ENCODE measurements at regions not wholly inside any gene's neighbourhood (a gene's known extent, or its start where the extent isn't known, plus 50 kb on each side); places are given as distances from the start of the nearest gene placed in this dataset.

DNA sequence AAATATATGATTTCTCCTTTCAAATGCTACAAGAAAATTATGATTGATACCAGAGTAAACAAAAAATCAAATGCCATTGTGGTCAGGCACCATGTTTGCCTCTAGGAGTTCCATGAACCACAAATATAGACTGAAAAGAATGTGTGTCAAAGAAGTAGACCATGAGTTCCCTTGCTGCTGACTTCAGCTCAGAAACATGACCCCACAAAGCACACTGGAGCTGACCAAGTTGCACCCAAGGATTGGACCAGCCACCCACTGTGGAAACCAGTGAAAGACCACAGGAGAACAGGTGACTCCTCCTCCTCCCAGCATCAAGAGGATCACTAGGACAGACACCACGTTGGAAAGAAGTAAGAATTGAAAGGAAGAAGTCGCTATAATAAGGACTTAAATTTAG is 90.8 kb upstream of the TENT5A start:
- intact Hi-C loops (cut with DNase I), result no loop called here
- no peak for DNase-seq

DNA sequence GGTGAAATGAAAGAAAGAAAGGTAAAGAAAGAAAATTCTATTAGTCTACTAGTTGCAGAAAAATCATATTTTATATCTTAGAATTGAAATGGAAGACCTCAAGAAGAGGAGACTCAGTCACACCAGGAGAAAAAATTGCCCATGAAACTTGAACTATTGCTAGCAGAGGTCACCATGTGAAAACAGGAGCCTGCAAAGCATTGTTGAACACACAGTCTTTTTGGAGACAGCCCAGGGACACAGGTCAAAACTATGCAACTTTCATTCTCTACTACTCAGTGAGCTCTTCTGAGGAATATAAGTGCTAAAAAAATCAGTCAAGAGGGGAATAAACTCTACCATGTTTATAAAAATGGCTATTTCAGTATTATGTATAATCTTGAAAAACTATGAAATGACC is 89.8 kb upstream of the TENT5A start:
- intact Hi-C loops (cut with DNase I), result no loop called here
- DNase-seq, result no peak

DNA sequence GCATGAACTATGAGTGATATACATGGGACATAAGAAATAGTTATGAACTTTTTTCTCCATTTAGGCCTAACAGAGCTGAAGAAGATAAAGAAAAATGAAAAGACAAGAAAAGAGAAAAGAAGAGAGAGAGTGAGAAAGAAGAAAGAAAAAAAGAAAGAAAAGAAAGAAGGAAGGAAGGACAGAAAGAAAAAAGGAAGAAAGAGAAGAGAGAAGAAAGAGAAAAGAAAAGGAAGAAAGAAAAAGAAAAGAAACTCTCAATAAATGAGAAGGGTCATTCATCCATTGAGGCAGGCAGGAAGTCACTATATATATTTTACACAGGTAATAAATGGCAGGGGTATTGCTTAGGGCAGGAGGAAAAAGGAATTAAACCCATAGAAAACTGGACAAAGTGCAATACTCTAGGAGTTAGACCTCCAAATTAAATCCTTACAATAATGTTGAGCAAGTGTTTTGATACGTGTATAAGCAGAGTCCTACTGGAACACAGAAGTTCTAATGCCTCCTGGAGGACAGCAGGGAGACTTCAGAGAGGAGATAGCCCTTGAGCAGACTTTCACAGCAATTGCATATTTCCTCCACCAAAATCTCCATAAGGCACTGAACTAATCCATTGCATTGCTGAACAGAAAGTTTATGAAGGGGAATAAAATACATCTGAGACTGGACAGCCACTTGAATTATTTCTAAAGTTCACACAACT is 86.4 kb upstream of the TENT5A start:
- intact Hi-C loops (cut with DNase I), result no loop called here
- no peak for DNase-seq

DNA sequence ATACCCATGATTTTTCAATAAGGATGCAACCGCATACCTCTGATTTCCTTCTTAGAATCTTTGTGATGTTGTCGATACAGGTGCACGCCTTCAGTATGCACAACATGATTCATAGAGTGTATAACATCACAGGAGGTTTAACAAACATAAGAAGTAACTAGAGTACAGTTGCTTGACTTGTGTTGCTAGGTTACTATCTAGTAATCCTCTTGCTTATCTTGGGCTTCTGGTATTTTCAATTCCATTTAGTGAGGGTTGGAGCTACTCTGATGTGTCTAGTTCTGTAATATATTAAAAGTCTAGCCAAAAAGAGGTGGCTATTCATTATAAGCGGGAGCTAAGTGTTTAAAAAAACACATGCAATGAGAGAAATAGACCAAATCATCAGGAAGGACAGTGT is 85.5 kb upstream of the TENT5A start:
- intact Hi-C loops (cut with DNase I), result no loop called here
- no peak for DNase-seq

DNA sequence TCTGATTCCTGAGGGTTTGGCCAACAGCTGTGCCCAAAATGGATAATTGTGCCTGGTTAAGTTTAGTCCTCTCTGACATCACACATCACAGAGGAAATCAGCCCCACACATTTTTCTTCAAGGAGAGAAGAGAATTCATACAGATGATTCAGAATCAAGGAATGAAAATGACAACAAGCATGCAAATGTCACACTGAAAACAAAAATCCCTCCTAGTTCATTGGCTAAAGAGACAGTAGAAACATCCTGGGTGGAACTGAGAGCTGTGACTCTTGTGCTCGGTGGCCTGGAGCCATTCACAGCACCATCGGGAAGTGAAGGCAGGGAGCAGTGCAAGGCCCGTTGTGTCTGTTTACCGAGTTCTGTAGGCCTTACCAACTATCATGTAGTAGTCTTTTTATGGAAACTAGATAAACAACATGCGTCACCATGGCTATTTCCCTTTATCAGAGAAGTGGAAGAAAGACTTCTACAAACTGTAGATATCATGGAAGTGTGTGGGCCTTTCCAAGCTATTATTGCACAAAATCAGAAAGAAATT is 81.7 kb upstream of the TENT5A start:
- intact Hi-C loops (cut with DNase I), result no loop called here
- DNase-seq, result no peak

DNA sequence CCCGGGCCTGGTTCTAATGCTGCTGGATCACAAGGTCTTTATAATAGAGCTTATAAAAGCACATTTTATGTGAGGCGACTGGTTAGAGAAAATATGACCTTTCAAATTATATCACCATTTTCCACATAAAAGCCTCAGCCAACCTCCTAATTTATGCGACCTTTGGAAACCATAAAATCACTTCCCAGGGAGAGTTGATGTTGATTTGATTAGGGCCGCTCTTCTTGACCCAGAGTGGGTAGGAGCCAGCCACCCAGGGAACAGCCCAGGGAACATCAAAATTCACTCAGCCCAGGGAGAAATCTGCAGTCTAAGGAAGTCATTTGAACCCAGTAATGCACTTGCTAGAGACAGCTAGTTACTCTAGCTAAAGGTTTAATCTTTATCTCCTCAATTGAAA is 79.8 kb upstream of the TENT5A start:
- intact Hi-C loops (cut with DNase I), result no loop called here
- DNase-seq, result no peak

DNA sequence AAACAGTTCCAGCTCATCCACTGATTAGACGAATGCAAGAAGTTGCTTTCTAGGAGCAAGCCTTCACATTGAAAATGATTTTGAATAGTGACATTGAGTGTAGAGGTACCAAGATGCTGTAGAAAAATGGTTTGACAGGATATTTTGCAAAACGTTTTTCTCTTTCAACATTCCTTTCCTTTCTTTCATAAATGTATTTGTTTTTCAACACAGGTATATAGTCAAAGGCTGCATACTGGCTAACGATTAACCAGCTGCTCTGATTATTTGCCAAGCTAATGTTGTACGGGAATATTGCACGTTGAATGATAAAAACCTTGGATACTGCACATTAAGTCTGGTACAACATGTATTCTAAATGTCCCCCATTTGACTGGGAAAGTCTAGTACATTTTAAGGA is 78.8 kb upstream of the TENT5A start:
- intact Hi-C loops (cut with DNase I), result no loop called here
- no peak for DNase-seq

DNA sequence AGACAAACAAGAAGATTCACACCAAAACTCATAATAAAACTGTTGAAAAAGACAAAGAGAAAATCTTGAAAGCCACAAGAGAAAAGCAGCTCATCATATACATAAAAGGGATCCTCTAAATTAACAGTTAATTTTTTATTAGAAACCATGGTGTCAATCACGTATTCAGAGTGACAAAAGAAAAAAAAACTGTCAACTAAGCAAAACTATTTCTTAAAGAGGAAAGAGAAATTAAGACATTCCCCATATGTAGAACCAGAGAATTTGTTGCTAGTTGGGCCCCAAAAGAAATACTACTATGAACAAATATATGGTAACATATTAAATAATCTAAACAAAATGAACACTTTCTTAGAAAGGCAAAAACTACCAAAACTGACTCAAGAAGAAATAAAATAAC is 74.3 kb upstream of the TENT5A start:
- intact Hi-C loops (cut with DNase I), result no loop called here
- no peak for DNase-seq

DNA sequence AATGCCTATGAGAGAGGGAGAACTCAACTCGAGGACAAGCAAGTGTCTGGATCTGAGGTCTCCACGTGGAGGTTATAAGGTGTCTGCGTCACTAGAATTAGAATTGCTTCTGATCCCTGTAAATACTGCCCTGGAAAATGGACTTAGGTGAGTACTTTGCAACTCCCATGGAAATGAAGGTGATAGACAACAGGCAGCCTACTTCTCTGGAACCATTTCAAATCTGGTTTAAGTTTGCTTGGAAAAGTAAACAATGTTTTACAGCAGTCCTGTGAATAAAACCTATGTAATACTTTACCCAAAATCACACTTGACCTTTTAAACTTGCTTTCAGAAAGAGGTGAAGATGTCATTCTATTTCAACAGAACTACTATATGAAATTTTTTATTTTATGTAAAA is 70.1 kb upstream of the TENT5A start:
- intact Hi-C loops (cut with DNase I), result no loop called here
- DNase-seq, result no peak

DNA sequence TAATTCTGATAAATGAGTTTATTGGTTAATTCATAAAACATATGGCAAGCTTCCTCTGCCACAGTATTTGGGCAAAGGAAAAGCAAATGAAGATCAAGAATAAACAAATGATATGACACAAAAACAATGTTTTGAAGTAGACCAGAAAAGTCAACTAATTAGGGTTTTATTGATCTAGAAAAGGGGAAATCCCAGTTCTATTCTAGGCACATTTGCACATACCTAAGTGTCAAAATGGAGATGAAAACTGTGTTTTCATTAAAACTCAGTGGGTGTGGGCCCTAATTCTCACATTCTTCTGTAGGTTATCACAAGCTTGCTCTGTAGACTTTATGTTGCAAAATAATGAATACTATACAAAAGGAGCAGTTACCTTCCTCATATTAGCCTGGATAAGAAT is 69.0 kb upstream of the TENT5A start:
- intact Hi-C loops (cut with DNase I), result no loop called here
- DNase-seq, result no peak

DNA sequence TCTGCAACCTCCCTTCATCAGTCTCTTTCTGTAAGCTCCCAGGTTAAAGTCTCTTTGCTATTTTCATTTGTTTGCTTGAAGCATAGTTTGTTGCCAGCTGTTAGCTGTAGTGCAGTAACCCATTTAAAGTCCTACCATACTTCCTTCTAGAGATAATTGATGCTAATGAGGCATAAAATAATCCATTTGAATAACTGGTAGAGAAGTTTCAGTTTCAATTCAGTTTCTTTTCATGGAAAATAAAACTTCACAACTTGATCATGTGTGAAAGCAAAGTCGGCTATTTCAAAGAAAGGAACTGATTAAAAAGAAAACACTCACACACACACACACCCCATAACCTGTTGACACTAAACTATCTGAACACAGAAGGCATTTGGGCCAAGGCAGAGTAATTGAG is 68.5 kb upstream of the TENT5A start:
- no peak for DNase-seq
- intact Hi-C loops (cut with DNase I), result no loop called here

DNA sequence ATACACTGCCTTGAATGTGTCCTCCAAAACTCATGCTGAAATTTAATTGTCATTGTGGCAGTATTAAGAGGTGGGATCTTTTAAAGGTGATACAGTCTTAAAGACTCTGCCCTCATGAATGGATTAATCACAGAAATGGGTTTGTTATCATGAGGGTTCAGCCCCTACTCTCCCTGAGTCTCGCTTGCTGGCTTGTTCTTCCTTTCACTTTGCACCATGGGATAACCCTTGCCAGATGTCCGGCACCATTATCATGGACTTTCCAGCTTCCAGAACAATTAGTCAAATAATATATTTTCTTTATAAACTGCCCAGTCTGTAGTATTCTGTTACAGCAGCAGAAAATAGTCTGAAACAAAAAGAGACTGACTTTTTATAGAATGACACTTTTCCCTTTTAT is 67.9 kb upstream of the TENT5A start:
- no peak for DNase-seq
- intact Hi-C loops (cut with DNase I), result no loop called here

DNA sequence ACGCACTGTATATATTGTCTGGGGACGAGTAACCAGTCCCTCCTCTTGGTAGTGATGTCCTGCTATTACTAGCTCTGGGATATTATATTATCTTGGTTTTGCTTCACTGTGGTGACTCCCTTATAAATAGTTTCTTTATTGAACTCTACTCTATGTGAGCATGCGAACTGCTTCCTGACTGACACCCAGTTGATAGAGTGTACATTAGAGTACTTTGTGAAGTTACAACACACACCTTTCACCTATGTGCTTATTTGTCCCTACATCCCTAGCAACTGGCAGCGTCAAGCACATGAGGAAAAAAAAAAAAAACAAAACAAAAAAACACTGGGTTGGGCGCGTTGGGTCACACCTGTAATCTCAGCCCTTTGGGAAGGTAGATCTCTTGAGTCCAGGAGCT is 67.3 kb upstream of the TENT5A start:
- intact Hi-C loops (cut with DNase I), result no loop called here
- DNase-seq, result no peak

DNA sequence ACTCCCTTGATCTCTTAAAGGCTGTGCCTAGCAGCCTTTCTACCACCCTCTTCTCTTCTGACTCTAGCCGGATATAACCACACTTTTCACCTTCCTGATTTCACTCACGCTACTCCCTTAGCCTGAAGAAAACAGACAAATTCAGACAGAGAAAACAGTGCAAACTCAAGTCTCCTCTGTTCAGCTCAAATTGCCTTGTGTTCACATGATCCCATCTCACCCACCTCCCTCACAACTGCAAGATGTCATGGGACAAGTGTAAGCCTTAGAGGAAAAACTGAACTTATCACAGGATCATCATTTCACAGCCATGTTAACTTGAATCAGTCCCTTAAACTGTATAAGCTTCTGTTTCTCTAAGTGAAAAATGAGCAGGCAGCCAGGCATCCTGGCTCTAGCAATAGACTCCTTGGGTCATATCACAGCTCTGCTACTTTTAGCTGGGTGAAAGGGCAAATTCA is 66.5 kb upstream of the TENT5A start:
- no peak for DNase-seq
- intact Hi-C loops (cut with DNase I), result no loop called here

DNA sequence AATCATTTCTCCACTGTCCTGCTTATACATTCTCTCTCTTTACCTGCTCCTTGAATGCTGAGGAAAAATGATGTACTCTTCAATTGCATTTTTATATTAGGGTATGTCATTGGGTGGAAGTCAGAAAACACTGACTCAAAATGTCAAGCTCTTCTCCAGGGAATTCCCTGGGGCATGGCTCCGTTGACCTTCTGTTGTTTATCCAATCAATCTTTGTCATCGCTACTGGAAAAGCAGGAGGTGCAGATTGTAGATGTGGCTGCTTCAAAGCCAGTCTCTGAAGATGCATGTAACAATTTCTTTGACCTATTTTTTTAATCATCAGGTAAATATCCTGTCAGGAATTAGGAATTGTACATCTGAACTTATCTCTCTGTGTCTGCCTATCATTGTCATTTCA is 63.9 kb upstream of the TENT5A start:
- DNase-seq, result no peak
- intact Hi-C loops (cut with DNase I), result no loop called here

DNA sequence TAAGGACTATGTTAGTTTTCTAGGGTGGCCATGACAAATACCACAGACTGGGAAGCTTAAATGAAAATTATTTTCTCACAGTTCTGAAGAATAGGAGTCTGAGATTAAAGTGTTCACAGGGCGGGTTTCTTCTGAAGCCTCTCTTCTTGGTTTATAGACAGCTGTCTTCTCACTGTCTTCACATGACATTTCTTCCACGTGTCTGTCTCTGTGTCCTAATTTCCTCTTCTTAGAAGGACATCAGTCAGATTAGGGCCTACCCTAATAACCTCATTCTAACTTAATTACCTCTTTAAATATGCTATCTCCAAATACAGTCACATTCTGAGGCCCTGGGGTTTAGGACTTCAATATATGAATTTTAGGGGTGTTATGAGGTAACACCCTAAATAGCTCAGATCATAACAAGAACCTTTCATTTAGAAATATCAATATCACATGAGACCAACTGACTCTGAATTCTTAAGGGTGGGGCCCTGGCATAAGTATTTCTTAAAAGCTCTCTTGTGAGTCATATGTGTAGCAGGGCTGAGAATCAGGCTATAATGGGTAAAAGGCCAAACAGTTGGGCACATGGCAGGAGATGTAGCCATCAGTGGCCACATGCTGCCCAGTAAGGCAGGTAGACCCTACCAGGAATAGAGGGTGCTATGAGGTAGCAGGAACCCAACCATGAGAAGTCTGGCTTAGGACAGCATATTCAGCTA is 62.0 kb upstream of the TENT5A start:
- intact Hi-C loops (cut with DNase I), result no loop called here
- no peak for DNase-seq

DNA sequence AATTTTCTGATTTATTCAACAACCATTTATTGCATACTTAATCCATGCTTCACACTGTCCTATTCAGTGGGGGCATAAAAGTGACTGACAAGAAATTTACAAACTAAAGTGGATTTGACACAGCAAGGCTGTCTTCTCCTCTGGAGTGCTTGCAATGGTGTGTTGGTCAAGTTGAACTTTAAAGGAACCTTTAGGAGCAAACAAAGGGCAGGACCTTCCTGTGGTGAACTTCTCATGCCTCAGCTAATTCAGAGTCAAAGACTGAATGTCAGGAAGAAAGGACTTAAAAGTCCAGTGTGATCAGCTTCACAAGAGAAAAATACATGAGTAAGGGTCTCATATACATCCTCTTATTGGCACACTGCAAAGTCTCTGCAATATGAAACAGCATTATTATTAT is 60.8 kb upstream of the TENT5A start:
- intact Hi-C loops (cut with DNase I), result no loop called here
- DNase-seq, result no peak

DNA sequence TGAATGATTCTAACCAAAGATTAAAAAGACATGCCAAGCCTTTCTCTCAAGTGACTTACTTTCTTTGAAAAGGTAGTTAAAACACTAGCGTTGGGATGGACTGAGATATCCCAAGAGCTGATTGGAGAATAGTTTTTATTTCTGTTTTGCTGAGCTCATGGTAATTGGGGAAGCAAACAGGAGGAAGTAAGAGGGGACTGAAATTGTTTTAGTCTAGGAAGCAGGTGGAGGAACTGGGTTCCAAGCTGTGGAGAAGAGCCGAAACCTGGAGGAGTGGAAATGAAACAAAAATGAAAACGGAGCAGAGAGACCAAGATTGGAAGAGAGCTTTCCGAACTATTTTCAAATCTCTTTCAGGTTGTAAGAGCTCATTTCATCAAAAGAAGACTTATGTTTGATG is 59.9 kb upstream of the TENT5A start:
- DNase-seq, result no peak
- intact Hi-C loops (cut with DNase I), result no loop called here

DNA sequence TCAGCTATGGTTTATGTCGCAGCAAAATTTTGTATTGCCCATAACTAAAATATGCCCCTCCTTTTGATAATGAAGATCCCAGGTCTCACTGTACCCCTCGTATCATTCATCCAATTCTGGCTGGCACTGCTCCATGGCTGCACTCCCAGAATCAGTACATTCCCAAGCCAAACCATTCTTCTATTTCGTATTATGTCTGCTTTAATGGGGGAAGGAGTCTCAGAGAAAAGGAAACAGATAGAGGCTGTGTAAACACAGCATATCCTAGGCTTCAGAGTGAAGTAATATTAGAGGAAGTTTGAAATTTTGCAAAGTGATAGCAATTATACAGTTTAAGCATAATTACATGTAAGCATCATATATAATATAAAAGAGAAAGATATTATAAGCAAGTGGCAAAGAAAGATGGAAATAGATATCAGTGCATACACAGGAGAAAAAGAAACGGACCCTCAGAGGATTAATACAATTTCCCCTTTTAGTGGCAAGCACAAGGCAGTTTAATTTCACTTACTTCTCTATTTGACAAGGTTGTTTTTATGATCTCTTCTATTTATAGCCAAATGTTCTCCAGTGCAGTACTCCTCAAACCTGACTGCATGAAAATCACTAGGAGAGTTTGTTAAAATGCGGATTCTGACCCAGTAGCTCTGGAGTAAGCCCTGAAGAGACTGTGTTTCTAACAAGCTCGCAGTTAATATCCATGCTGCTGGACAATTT is 56.5 kb upstream of the TENT5A start:
- no peak for DNase-seq
- intact Hi-C loops (cut with DNase I), result no loop called here

DNA sequence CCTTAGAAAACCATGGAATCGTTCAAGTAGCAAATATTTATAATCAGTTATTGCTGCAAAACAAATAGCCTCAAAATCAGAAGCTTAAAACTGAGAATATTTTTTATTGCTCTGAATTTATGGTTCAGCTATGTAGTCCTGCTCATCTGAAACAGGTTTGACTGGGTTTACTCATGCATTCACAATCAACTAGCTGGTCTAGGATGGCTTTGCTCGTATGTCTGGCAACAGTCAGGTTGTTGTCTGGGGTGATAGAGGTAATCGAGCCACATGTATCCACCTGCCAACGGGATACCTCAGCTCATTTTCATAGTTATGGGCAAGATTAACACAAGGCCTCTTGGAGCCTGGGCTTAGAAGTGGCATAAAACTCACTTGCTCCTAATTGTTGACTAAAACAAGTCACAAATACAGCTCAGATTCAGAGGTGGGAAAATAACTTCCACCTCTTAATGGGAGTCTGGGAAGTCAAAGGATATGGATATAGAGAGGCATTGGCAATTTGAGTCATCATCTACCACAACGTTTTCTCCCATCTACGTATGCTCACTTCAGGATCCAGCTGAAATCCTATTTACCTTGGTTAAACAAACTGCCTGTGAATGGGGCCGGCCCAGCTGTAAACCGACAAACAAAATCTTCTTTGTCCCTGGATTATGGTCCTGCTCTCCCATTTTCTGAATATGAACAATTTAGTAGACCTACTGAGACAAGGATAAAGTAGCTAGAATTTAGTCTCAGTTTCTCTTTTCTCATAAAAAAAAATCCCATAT is 54.5 kb upstream of the TENT5A start:
- intact Hi-C loops (cut with DNase I), result no loop called here
- no peak for DNase-seq
